CD4-positive, alpha-beta T cell treated with Interleukin-12 subunit alpha and Interleukin-12 subunit beta, for 1 hour (primary cell): ENCODE measurements at regions not wholly inside any gene's neighbourhood (a gene's known extent, or its start where the extent isn't known, plus 50 kb on each side); places are given as distances from the start of the nearest gene placed in this dataset.
"Not testable (repeated sequence)": the region's sequence is repeated elsewhere in the genome, so short reads cannot be mapped to it uniquely, and the experiment has no call there.

ENCODE experiments used
- DNase-seq: peaks from one replicate; pipeline ENCODE4 v3.0.0-alpha.2; 2020

GRCh38 chr4:170243662-170244288 lies 154.0 kb upstream of the AADAT start:
- no peak for DNase-seq

GRCh38 chr4:170242471-170242870 lies 152.7 kb upstream of the AADAT start:
- no peak for DNase-seq

- DNase-seq = no peak
These were observed 145.0 kb upstream of the AADAT start for GRCh38 chr4:170234800-170235199.

DNA sequence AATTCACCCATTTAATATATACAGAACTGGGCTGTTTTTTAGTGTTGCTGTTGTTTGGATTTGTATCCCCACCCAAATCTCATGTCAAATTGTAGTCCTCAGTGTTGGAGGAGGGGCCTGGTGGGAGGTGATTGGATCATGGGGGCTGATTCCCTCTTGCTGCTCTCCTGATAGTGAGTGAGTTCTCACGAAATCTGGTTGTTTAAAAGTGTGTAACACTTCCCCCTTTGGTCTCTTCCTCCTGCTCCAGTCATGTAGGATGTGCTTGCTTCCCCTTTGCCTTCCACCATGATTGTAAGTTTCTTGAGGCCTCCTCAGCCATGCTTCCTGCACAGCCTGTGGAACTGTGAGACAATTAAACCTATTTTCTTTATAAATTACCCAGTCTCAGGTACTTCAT lies 141.6 kb upstream of the AADAT start:
- DNase-seq = no peak

DNA sequence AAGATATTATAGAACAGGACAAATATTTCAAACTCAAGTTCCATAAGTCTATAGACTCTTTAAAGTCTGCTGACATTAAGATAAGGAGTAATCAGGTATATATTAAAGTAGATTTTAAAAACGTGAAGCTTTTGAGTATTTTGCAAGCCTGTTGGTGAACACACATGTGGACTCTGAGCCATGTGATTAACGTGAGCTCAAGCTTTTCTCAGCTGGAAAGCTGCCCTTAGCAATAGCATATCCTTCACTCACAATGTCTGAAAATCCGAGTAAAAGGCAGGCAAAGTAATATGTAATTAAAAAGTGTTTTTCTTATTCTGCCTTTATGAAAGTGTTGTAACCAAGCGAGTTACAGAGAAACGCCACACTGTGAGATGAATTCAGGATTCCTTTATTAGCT lies 140.5 kb upstream of the AADAT start:
- DNase-seq = no peak

GRCh38 chr4:170229006-170229405 lies 139.2 kb upstream of the AADAT start:
- DNase-seq = no peak

DNA sequence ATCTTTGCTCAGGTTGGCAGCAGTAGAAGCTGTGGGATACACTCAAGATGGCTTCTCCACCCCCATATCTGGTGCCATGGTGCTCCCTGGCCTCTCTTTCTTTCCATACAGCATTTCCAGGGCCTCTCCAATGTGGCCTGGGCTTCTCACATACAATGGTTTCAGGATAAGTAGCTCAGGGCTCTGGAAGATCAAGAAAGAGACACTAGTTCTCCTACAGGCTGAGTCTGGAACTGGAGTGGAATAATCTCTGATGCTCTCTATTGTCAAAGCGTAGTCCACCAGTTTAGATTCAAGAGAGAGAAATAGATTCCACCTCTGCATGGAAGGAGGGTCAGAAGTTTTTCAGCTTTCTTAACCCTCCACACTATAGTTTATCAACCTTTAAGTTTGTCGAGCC lies 138.2 kb upstream of the AADAT start:
- DNase-seq = no peak

- DNase-seq = no peak
These were observed 136.5 kb upstream of the AADAT start for GRCh38 chr4:170226288-170226687.

DNA sequence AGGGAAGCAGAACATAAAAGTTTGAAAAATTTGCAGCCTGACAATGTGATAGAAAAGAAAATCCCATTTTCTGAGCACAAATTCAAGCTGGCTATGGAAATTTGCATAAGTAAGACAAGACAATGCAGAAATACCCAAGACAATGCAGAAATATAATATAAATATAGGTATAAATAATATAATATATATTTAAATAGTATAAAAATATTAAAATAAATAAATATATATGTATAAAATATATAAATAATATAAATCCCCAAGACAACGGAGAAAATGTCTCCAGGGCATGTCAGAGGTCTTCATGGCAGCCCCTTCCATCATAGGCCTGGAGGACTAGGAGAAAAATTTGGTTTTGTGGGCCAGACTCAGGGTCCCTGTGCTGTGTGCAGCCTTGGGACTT lies 125.0 kb upstream of the AADAT start:
- DNase-seq = no peak

DNA sequence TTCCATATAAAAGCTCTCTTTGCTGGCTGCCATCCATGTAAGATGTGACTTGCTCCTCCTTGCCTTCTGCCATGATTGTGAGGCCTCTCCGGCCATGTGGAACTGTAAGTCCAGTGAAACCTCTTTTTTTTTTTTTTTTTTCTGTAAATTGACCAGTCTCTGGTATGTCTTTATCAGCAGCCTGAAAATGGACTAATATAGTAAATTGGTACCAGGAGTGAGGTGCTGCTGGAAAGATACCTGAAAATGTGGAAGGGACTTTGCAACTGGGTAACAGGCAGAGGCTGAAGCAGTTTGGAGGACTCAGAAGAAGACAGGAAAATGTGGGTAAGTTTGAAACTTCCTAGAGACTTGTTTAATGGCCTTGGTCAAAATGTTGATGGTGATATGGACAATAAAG lies 124.3 kb upstream of the AADAT start:
- no peak for DNase-seq

DNA sequence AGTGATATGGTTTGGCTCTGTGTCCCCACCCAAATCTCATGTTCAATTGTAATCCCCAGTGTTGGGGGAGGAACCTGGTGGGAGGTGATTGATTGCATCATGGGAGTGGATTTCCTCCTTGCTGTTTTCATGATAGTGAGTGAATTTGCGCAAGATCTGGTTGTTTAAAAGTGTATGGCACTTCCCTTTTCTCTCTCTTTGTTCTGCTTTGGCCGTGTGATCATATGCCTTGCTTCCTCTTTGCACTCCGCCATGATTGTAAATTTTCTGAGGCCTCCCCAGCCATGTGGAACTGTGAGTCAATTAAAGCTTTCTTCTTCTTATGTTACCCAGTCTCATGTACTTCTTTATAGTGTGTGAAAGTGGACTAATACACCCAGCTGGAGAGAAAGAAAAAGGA lies 113.0 kb upstream of the AADAT start:
- DNase-seq = no peak

DNA sequence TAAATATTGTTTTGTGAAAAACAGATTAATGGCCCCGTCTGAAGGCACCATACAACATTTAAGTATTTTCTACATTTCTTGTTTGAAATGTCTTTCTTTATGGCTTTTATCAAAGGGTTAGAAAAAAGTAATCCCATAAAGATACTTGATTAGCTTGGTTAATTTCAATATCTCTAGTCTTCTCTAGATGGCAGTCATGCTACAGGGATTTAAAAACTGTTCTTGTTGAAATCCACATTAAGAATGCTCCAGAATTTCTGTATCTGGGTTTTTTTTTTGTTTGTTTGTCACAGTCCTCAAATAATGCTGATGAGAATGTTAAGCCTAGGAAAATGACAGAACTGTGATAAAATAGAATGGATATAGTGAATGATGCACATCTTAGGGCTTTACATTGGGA lies 109.0 kb upstream of the AADAT start:
- no peak for DNase-seq

GRCh38 chr4:170194794-170195193 lies 105.0 kb upstream of the AADAT start:
- not testable (repeated sequence) for DNase-seq

DNA sequence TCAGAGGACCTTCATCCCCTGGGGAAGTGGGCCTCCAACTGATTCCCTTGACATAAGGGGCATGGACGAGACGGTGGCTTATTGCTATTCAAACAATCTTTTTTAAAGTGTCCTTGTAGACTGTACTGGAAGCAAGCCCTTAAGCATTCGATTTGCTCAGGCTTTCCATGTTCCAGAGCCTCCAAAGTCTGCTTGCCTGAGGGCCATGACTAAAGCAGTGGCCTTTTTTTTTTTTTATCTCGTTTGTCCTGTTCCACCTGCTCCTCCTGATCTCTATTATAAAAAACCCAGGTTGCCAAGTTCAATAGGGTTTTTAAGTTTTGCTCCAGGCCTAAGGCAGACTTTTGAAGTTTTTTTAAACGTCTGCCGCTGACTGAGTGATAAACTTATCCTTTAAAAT lies 103.7 kb upstream of the AADAT start:
- DNase-seq = no peak

- no peak for DNase-seq
These were observed 100.5 kb upstream of the AADAT start for GRCh38 chr4:170190265-170190664.

- DNase-seq = no peak
These were observed 81.1 kb upstream of the AADAT start for GRCh38 chr4:170170861-170171260.

DNA sequence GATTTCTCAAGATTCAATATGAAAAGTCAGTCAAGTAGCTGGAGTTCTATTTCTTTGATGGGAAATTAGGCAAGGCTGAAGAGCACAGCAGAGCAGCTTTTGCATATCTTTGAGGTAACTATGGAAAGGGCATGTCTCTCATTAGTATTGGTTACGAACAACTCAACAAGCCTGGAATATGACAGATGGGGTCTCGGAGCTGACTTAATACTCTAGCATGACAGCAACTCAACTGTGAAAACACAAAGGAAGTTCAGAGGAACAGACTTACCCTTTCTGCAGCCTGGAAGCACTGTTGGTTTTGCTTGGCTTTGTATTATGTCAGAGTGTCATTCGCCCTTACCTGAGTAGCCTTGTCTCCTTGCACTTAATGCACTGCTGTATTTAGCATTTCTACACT lies 79.9 kb upstream of the AADAT start:
- no peak for DNase-seq

- DNase-seq = no peak
These were observed 77.9 kb upstream of the AADAT start for GRCh38 chr4:170167678-170168077.

GRCh38 chr4:170166193-170166592 lies 76.4 kb upstream of the AADAT start:
- not testable (repeated sequence) for DNase-seq

- DNase-seq = no peak
These were observed 72.7 kb upstream of the AADAT start for GRCh38 chr4:170162416-170162815.

DNA sequence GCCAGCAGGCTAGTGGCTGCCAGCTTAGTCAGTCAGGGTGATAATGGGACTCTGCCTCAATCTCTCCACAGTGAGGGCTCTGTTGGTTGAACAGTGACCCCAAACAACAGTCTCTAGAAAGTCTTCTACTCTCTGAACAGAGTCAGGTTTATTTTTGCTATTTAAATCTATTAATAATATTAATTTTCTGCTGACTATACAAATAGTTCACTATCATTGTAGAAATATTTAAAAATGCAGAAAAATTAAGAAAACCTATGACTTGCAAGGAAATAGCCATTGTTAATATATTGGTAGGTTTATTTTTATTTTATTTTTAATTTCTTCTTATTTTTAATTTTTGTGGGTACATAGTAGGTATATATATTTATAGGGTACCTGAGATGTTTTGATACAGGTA lies 67.9 kb upstream of the AADAT start:
- DNase-seq = no peak

DNA sequence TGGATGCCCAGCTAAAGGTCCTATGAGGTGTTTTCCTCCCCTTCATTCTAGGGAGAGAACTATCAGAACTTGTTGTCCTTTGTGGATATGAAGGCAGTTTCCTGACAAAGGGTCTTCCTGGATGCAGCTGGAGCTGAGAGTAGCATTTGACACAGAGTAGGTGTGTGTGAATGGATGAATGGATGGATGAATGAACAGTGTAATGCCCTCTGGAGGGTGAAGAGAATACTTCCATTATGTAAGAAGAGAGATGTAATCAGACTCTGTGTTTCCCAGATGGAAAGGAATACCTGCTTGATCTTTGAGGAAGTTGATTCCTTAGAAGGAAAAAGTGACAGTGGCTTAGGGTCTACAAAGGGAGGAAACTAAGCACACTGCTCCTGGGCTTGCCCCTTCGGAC lies 55.4 kb upstream of the AADAT start:
- no peak for DNase-seq

DNA sequence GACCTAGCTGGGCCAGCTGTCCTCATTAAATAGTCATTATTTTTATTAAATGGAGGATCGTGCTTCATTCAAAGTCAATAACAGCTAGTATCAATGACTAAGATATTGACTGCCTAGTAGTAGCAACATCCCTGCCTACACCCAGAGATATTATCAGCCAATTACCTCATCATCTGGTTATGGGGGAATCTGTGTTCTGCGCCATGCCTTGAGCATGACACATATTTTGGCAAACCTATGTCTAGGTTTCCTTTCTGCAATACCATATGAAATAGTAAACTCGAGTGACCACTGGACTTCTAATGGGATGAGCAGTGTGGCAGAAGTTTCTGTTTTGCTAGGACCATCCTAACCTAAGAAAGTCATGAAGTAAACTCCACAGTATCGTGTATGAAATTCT lies 50.0 kb upstream of the AADAT start:
- no peak for DNase-seq
